K562 (cell line): ENCODE measurements at regions not wholly inside any gene's neighbourhood (a gene's known extent, or its start where the extent isn't known, plus 50 kb on each side); places are given as distances from the start of the nearest gene placed in this dataset.

Source experiments
- ATAC-seq: fragments of 200-7000 bp; cut with Tn5 transposase; 3 replicates; pipeline ENCODE4 v1.9.1; 2020; ENCODE audit warnings: moderate library complexity
- BruUV-seq: library from RNA; stranded (reverse); fragments of 400-500 nt; replicated peaks from 2 replicates; lab custom pipeline; 2021; lab: Mats Ljungman, UMichigan
- CTCF ChIA-PET: fragments of 300-600 bp; formaldehyde crosslinking; extraction: SDS; loops from one replicate; lab custom pipeline; 2021; ENCODE audit warnings: low intra/inter-chr PET ratio; lab: Yijun Ruan, JAX
- POLR2A ChIA-PET: fragments of 300-600, 350-650 bp; sonication (Branson Sonifier 250); formaldehyde crosslinking; extraction: SDS; loops from one replicate; lab custom pipeline; 2021; ENCODE audit warnings: antibody characterized with exemption, inconsistent platforms; lab: Yijun Ruan, JAX
- DNase-seq, 4 experiments: peaks; one replicate each; pipeline versions ENCODE4 v3.0.0 to v3.0.0-alpha.2; 2011 to 2018; ENCODE audit warnings: low spot score in 3 of 4, mixed read lengths in 3 of 4; ENCODE audit errors: extremely low read depth in 1 of 4
- FAIRE-seq: peaks from 2 replicates; lab custom pipeline; 2011; peaks lifted over from hg19 to GRCh38; lab: Jason Lieb, UNC
- H2AFZ ChIP-seq: 2 replicates; pipeline ENCODE4 v1.6.0; 2011; ENCODE audit warnings: low read depth, low read length, control low read depth, inconsistent platforms
- H3K27ac ChIP-seq: fragments of 200-600 bp; 3 replicates; pipeline ENCODE4 v1.8.0; 2011; ENCODE audit warnings: low read depth, mild to moderate bottlenecking, control low read depth, inconsistent platforms, low read length, moderate library complexity, mixed read lengths; ENCODE audit errors: extremely low read depth
- H3K27me3 ChIP-seq, 2 experiments: fragments of 300-600 bp in 1 of 2; 2 replicates in 1 of 2; 3 replicates in 1 of 2; pipeline versions ENCODE4 v1.6.0 to v1.8.0; 2011; ENCODE audit warnings: inconsistent platforms in 2 of 2, low read length in 2 of 2, mild to moderate bottlenecking in 1 of 2, mixed read lengths in 1 of 2, moderate library complexity in 1 of 2; ENCODE audit not compliant: control insufficient read depth in 2 of 2, insufficient read depth in 2 of 2
- H3K36me3 ChIP-seq: fragments of 300-600 bp; 3 replicates; pipeline ENCODE4 v1.8.0; 2011; ENCODE audit warnings: mild to moderate bottlenecking, low read length, inconsistent platforms; ENCODE audit not compliant: control insufficient read depth, insufficient read depth
- H3K4me1 ChIP-seq, 2 experiments: fragments of 200-600 bp in 1 of 2; replicated peaks in 1 of 2; 2 replicates in 1 of 2; 3 replicates in 1 of 2; pipeline versions ENCODE4 v1.5.1 to v1.8.0; 2011; ENCODE audit warnings: inconsistent platforms in 2 of 2, low read length in 2 of 2, mild to moderate bottlenecking in 1 of 2, mixed read lengths in 1 of 2, moderate library complexity in 1 of 2; ENCODE audit not compliant: control insufficient read depth in 2 of 2, insufficient read depth in 2 of 2
- H3K4me2 ChIP-seq: 2 replicates; pipeline ENCODE4 v1.6.1; 2011; ENCODE audit warnings: low read length, control low read depth, inconsistent platforms, mixed read lengths; ENCODE audit not compliant: insufficient read depth
- H3K4me3 ChIP-seq: fragments of 200-600 bp; sonication (generic), shearing (Covaris generic); 2 replicates; pipeline ENCODE4 v1.5.1; 2016; ENCODE audit warnings: control low read depth, inconsistent platforms
- H3K79me2 ChIP-seq: fragments of 200-600 bp; 3 replicates; pipeline ENCODE4 v1.8.0; 2011; ENCODE audit warnings: low read length, inconsistent platforms; ENCODE audit not compliant: control insufficient read depth, insufficient read depth
- H3K9ac ChIP-seq, 2 experiments: 2 replicates each; pipeline versions ENCODE4 v1.6.0 to v1.6.1; 2011; ENCODE audit warnings: low read depth in 2 of 2, low read length in 2 of 2, control low read depth in 1 of 2, inconsistent platforms in 1 of 2, mild to moderate bottlenecking in 1 of 2, mixed read lengths in 1 of 2; ENCODE audit not compliant: insufficient read depth in 1 of 2
- H3K9me1 ChIP-seq: one replicate; pipeline ENCODE4 v1.6.0; 2011; ENCODE audit warnings: inconsistent platforms, mild to moderate bottlenecking, low read length, moderate library complexity; ENCODE audit not compliant: control insufficient read depth, insufficient read depth
- H3K9me3 ChIP-seq: replicated peaks from 2 replicates; pipeline ENCODE4 v1.5.1; 2011; ENCODE audit warnings: low read depth, low read length, inconsistent platforms; ENCODE audit not compliant: control insufficient read depth, insufficient read depth
- H4K20me1 ChIP-seq: replicated peaks from 2 replicates; pipeline ENCODE4 v1.6.1; 2011; ENCODE audit warnings: low read length, inconsistent platforms, mixed read lengths; ENCODE audit not compliant: control insufficient read depth, insufficient read depth
- E2F8 ChIP-seq: fragments of 450-650 bp; IDR thresholded peaks from 2 replicates; pipeline ENCODE4 v1.7.1; 2018; ENCODE audit warnings: mild to moderate bottlenecking, low read depth; ENCODE audit not compliant: partially characterized antibody
- FOXP4 ChIP-seq: sonication (generic); formaldehyde crosslinking; IDR thresholded peaks from 2 replicates; pipeline ENCODE4 v1.8.0; 2022; ENCODE audit warnings: mild to moderate bottlenecking, missing genetic modification reagents, borderline replicate concordance
- HNRNPL ChIP-seq: fragments of 200-400 bp; formaldehyde crosslinking; IDR thresholded peaks from 2 replicates; pipeline ENCODE4 v1.6.1; 2017; ENCODE audit warnings: low read depth, mild to moderate bottlenecking, low read length
- ILF3 ChIP-seq: fragments of 450-650 bp; IDR thresholded peaks from 2 replicates; pipeline ENCODE4 v1.6.1; 2018; ENCODE audit warnings: antibody characterized with exemption, mild to moderate bottlenecking, moderate library complexity, borderline replicate concordance
- IRF1 ChIP-seq: sonication (generic); formaldehyde crosslinking; IDR thresholded peaks from 2 replicates; pipeline ENCODE4 v1.8.0; 2022; ENCODE audit warnings: missing genetic modification reagents, mild to moderate bottlenecking, borderline replicate concordance
- MBD1 ChIP-seq: fragments of 250-450 bp; sonication (Bioruptor Pico); IDR thresholded peaks from 2 replicates; pipeline ENCODE4 v1.8.0; 2022; ENCODE audit warnings: inconsistent platforms
- MCM7 ChIP-seq, 2 experiments: fragments of 450-650 bp; IDR thresholded peaks; 2 replicates each; pipeline ENCODE4 v1.6.1; 2016 to 2018
- MYC ChIP-seq, 2 experiments: fragments of 250-450 bp in 1 of 2; sonication (Bioruptor Pico) in 1 of 2; IDR thresholded peaks; 2 replicates each; pipeline versions ENCODE4 v1.5.1 to v1.6.1; 2012 to 2021; ENCODE audit warnings: low read depth in 2 of 2, borderline replicate concordance in 1 of 2, improper control_type of control experiment in 1 of 2, low read length in 1 of 2, mild to moderate bottlenecking in 1 of 2, moderate library complexity in 1 of 2
- NFIC ChIP-seq: fragments of 450-650 bp; IDR thresholded peaks from 2 replicates; pipeline ENCODE4 v1.6.1; 2017; ENCODE audit warnings: mild to moderate bottlenecking, inconsistent platforms
- PML ChIP-seq: IDR thresholded peaks from 2 replicates; pipeline ENCODE4 v1.6.1; 2012; ENCODE audit warnings: low read length, inconsistent platforms
- SPI1 ChIP-seq: IDR thresholded peaks from 2 replicates; pipeline ENCODE4 v1.6.1; 2011; ENCODE audit warnings: low read depth, low read length, control low read depth, borderline replicate concordance
- TAF9B ChIP-seq: fragments of 450-650 bp; IDR thresholded peaks from 2 replicates; pipeline ENCODE4 v1.6.1; 2018; ENCODE audit warnings: mild to moderate bottlenecking; ENCODE audit not compliant: partially characterized antibody
- ZBTB7A ChIP-seq: IDR thresholded peaks from 2 replicates; pipeline ENCODE4 v1.6.1; 2011; ENCODE audit warnings: low read depth, mild to moderate bottlenecking, low read length, moderate library complexity, borderline replicate concordance; ENCODE audit not compliant: control insufficient read depth
- ZNF197 ChIP-seq: fragments of 200-800 bp; sonication (Bioruptor generic); IDR thresholded peaks from 2 replicates; pipeline ENCODE4 v1.6.1; 2016; ENCODE audit warnings: low read depth, missing genetic modification characterization, missing compliant biosample characterization
- ZNF695 ChIP-seq: fragments of 450-650 bp; formaldehyde crosslinking; IDR thresholded peaks from 2 replicates; pipeline ENCODE4 v1.4.0; 2020; ENCODE audit warnings: mild to moderate bottlenecking, moderate library complexity
- WGBS: fragments of 100-300 bp; shearing (Covaris generic); methylation state at CpG from one replicate; pipeline ENCODE4 v1.1.6; 2016; ENCODE audit warnings: low coverage, mixed read lengths; ENCODE audit not compliant: insufficient coverage; ENCODE audit errors: missing lambda C conversion rate; 5-methylcytosine and 5-hydroxymethylcytosine counted together
- in situ Hi-C: fragments of 300-500 bp; cut with MboI; formaldehyde crosslinking; loops from 4 replicates; pipeline ENCODE4 v1.15.0; 2018; ENCODE audit warnings: inconsistent platforms, mixed read lengths
- intact Hi-C: fragments of 100-400 bp; cut with micrococcal nuclease; formaldehyde crosslinking; loops from 2 replicates; pipeline ENCODE4 v1.14.2; 2022

- Histone ChIP-seq H3K4me1 (no peaks in the 10 kb centered on the region), H4K20me1 (no peaks in the 10 kb centered on the region), H3K9me1 (no peaks in the 10 kb centered on the region), H3K9me3 (no peaks in the 10 kb centered on the region), H3K4me3 (no peak overlapping the region), H3K27ac (no peak overlapping the region), H2AFZ (no peak overlapping the region), H3K79me2 (no peaks in the 10 kb centered on the region), H3K9ac (no peak overlapping the region), H3K36me3 (no peaks in the 10 kb centered on the region), H3K4me2 (no peak overlapping the region), H3K27me3 (no peaks in the 10 kb centered on the region)
- POLR2A ChIA-PET: no interaction called here
- CTCF ChIA-PET: no interaction called here
- WGBS: 27% methylated on average over 6 of the region's 6 CpGs
- no peak for TF ChIP-seq PML
- no peak for TF ChIP-seq TAF9B
- no peak for TF ChIP-seq HNRNPL
- no peak for TF ChIP-seq MCM7 (IDR thresholded peaks at IDR 0.05)
- no peak for TF ChIP-seq MBD1 (CRISPR knock-in tag)
- no peak for TF ChIP-seq ZNF197 (CRISPR knock-in tag)
- TF ChIP-seq SPI1: no peak
- no peak for TF ChIP-seq IRF1 (CRISPR knock-in tag)
- no peak for TF ChIP-seq MYC (IDR thresholded peaks at IDR 0.05; ENCODE audit: low read depth, low read length)
- no peak for TF ChIP-seq MYC (CRISPR knock-in tag; IDR thresholded peaks at IDR 0.05; ENCODE audit: borderline replicate concordance, low read depth)
- TF ChIP-seq ZBTB7A: no peak
- no peak for TF ChIP-seq NFIC
- TF ChIP-seq E2F8: no peak
- no peak for TF ChIP-seq ZNF695 (CRISPR knock-in tag)
- TF ChIP-seq ILF3: no peak
- TF ChIP-seq FOXP4 (CRISPR knock-in tag): no peak
- intact Hi-C loops: no loop called here
- ATAC-seq (no peak), DNase-seq (no peak), FAIRE-seq (no peak)
- in situ Hi-C loops: no loop called here
- no TSS peak for BruUV-seq
Observed at GRCh38 chr2:156647377-156648010, 211.3 kb downstream of the GPD2 start.
